Neural cell (in vitro differentiated cells): ENCODE measurements at regions not wholly inside any gene's neighbourhood (a gene's known extent, or its start where the extent isn't known, plus 50 kb on each side); places are given as distances from the start of the nearest gene placed in this dataset.

ENCODE experiments used
- CTCF ChIP-seq: fragments of 450-650 bp; IDR thresholded peaks from 2 replicates; pipeline ENCODE4 v1.5.1; 2014; ENCODE audit warnings: antibody characterized with exemption, mild to moderate bottlenecking, moderate library complexity; ENCODE audit not compliant: poor library complexity, severe bottlenecking
- EP300 ChIP-seq: fragments of 450-650 bp; conservative IDR thresholded peaks from 2 replicates; pipeline ENCODE4 v1.6.1; 2014; ENCODE audit warnings: antibody characterized with exemption, mild to moderate bottlenecking, moderate library complexity; ENCODE audit not compliant: poor library complexity, severe bottlenecking
- MXI1 ChIP-seq: fragments of 450-650 bp; conservative IDR thresholded peaks from 2 replicates; pipeline ENCODE4 v1.6.1; 2014; ENCODE audit warnings: antibody characterized with exemption, mild to moderate bottlenecking; ENCODE audit not compliant: poor library complexity, severe bottlenecking
- POLR2AphosphoS5 ChIP-seq: IDR thresholded peaks from 2 replicates; pipeline ENCODE4 v1.6.1; 2012
- RAD21 ChIP-seq: fragments of 450-650 bp; conservative IDR thresholded peaks from 2 replicates; pipeline ENCODE4 v1.6.1; 2014; ENCODE audit warnings: antibody characterized with exemption, mild to moderate bottlenecking, moderate library complexity
- REST ChIP-seq: IDR thresholded peaks from 2 replicates; pipeline ENCODE4 v1.6.1; 2012; ENCODE audit warnings: borderline replicate concordance

- no peak for TF ChIP-seq CTCF
- TF ChIP-seq RAD21 = no peak
- TF ChIP-seq POLR2AphosphoS5 = no peak
- TF ChIP-seq MXI1 = no peak
- no peak for TF ChIP-seq REST
- no peak for TF ChIP-seq EP300
Observed at GRCh38 chr12:13450231-13451080, 253.9 kb downstream of the EMP1 start.
